ENCODE measurements at regions not wholly inside any gene's neighbourhood (a gene's known extent, or its start where the extent isn't known, plus 50 kb on each side); places are given as distances from the start of the nearest gene placed in this dataset.

DNA sequence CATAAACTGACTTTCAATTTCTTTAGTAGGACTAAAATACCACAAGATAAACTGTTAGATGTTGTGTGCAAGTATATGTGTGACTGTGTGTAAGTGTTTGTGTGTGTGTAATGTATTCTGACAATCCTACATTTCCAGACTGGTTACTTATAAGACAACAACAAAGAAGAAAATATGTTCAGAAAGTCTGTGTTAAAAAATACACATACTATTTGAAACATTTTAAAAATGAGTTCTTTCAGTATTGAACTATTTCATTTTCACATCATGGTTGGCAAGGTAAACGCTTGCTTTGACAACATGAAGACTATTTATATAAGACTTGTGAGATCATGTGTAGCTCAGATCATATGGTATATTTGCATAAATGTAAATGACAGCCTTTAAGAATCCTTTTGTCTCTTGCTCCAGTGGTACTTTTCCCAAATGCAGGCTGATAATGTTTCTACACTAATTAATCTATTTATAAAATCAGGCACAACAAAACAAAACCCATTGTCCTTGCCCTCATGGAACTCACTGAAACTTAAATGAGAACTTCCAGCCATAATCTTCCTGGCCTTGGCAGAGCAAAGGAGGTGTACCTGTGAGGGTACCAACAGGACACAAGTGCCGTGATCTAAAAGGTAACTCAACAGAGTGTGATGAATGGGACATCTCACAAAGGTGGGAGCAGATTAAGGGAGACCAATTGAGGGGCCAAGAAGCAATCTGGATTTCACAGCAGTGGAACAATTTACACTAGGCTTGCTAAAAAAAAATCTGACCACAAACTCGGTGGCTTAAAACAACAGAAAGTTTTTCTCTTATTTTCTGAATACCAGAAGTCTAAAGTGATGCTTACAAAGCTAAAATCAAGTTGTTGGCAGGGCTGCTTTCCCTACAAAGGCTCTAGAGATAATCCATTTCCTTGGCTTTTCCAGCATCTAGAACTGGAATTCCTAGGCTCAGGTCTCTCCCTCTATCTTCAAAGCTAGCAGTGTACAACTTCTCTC, 349.0 kb downstream of the TBC1D4 start:
- 59% methylated on average over 3 of the region's 3 CpGs for WGBS
- no peak for DNase-seq (ENCODE audit: low spot score)
- TF ChIP-seq, protein P1, sequence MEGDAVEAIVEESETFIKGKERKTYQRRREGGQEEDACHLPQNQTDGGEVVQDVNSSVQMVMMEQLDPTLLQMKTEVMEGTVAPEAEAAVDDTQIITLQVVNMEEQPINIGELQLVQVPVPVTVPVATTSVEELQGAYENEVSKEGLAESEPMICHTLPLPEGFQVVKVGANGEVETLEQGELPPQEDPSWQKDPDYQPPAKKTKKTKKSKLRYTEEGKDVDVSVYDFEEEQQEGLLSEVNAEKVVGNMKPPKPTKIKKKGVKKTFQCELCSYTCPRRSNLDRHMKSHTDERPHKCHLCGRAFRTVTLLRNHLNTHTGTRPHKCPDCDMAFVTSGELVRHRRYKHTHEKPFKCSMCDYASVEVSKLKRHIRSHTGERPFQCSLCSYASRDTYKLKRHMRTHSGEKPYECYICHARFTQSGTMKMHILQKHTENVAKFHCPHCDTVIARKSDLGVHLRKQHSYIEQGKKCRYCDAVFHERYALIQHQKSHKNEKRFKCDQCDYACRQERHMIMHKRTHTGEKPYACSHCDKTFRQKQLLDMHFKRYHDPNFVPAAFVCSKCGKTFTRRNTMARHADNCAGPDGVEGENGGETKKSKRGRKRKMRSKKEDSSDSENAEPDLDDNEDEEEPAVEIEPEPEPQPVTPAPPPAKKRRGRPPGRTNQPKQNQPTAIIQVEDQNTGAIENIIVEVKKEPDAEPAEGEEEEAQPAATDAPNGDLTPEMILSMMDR (IDR thresholded peaks at IDR 0.05): no peak
- TF ChIP-seq POLR2A (IDR thresholded peaks at IDR 0.05) (no peak), POLR2AphosphoS5 (IDR thresholded peaks at IDR 0.05) (no peak)
- no peaks in the 10 kb centered on the region for H3K4me1 ChIP-seq (replicated peaks)
- H3K9me3 ChIP-seq: no peaks in the 10 kb centered on the region
- intact Hi-C loops (cut with DNase I): no loop called here
- H3K27me3 ChIP-seq (replicated peaks; ENCODE audit: insufficient read depth): no peaks in the 10 kb centered on the region
- H3K4me3 ChIP-seq: no peak overlapping the region
- no peak overlapping the region for H3K27ac ChIP-seq
- H3K36me3 ChIP-seq: no peaks in the 10 kb centered on the region

DNA sequence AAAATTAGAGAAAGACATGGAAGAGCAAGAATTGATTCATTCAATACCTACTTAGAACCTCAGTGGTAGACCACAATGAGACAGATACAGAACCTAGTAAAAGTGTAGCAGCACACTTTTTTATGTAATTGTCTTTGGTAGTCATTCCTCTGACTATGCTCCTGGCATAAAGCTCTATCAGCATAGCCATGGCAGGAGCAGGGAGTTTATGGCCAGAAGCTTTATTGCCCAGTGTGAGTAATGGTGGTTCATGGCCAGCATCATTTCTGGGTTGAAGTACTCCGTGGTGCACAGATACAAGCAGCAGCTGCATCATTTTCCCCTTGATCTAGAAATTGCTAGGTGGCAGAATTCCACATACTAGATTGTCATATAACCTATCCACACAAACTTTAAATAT, 352.6 kb downstream of the TBC1D4 start:
- Histone ChIP-seq H3K36me3 (no peaks in the 10 kb centered on the region), H3K27ac (no peak overlapping the region), H3K27me3 (replicated peaks; ENCODE audit: insufficient read depth) (no peaks in the 10 kb centered on the region), H3K4me3 (no peak overlapping the region), H3K4me1 (replicated peaks) (no peaks in the 10 kb centered on the region), H3K9me3 (no peaks in the 10 kb centered on the region)
- TF ChIP-seq POLR2AphosphoS5 (IDR thresholded peaks at IDR 0.05) (no peak), POLR2A (IDR thresholded peaks at IDR 0.05) (no peak)
- 12% methylated on average over 1 of the region's 1 CpG for WGBS
- intact Hi-C loops (cut with DNase I): no loop called here
- DNase-seq (ENCODE audit: low spot score): no peak

DNA sequence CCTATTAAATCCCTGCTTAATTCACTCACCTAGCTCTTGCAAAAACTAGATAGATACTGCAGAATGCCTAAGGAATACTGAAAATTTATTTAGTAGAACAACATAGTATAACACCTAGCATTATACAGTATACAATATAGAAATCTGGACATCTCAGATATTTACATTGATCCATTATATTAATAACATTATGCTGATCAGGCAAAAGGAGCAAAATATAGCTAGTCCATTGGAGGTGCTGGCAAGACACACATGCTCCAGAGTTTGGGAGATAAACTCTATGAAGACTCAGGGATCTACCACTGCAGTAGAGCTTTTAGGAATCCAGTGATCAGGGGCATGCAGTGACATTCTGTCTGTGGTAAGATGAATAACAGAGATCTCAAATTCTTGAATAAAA, 357.6 kb downstream of the TBC1D4 start:
- intact Hi-C loops (cut with DNase I): no loop called here
- no peaks in the 10 kb centered on the region for H3K27me3 ChIP-seq (replicated peaks; ENCODE audit: insufficient read depth)
- H3K27ac ChIP-seq: no peak overlapping the region
- no peaks in the 10 kb centered on the region for H3K9me3 ChIP-seq
- H3K4me3 ChIP-seq: no peak overlapping the region
- DNase-seq (ENCODE audit: low spot score): no peak
- TF ChIP-seq, protein P1 (IDR thresholded peaks at IDR 0.05): no peak
- H3K4me1 ChIP-seq (replicated peaks): no peaks in the 10 kb centered on the region
- H3K36me3 ChIP-seq: no peaks in the 10 kb centered on the region

DNA sequence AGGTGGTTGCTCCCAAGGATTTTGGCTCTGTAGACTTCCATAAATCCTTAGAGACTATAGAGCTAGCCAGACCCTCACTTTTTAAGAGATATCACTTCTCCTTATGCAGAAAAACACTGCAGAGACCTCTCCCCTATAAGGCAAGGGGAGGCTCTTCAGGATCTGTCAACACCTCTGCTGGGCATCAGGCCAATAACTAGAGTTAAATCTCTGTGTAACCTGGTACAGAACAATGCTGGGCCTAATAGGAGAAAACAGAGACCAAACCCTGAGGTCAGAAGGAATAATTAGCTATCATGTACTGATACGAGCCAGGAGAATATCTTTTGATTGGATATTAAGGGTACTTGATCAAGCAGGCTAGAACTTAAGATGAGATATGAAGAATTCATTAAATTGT, 358.5 kb downstream of the TBC1D4 start:
- intact Hi-C loops (cut with DNase I): no loop called here
- Histone ChIP-seq H3K27me3 (replicated peaks; ENCODE audit: insufficient read depth) (no peaks in the 10 kb centered on the region), H3K9me3 (no peaks in the 10 kb centered on the region), H3K4me3 (no peak overlapping the region), H3K27ac (no peak overlapping the region), H3K36me3 (no peaks in the 10 kb centered on the region), H3K4me1 (replicated peaks) (no peaks in the 10 kb centered on the region)
- WGBS: 89% methylated on average over 1 of the region's 1 CpG
- no peak for DNase-seq (ENCODE audit: low spot score)
- TF ChIP-seq POLR2AphosphoS5 (IDR thresholded peaks at IDR 0.05) (no peak), POLR2A (IDR thresholded peaks at IDR 0.05) (no peak)
- TF ChIP-seq, protein P1 (IDR thresholded peaks at IDR 0.05): no peak

DNA sequence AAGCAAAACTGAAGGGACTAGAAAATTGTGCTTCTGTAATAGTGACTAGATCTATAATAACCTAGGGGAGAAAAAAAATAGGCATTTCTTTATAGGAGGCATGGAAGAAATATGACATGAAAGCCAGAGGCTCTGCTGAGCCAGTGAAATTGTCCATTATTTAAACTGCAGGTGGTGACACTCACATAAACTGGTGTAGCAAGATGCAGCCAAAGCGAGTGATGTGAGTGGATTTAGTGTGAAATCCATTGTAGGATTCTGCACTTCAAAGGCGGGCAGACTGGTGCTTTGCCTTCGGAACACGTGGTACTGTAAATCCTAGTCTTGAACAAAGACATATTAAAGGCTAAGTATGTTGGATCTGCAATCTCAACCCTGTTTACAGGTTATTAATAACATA, 361.9 kb downstream of the TBC1D4 start:
- H3K27ac ChIP-seq: no peak overlapping the region
- WGBS: 53% methylated on average over 4 of the region's 4 CpGs
- intact Hi-C loops (cut with DNase I): no loop called here

More for the DNA sequence above, 361.9 kb downstream of the TBC1D4 start:
- Histone ChIP-seq H3K4me1 (replicated peaks) (no peaks in the 10 kb centered on the region), H3K9me3 (no peaks in the 10 kb centered on the region), H3K27me3 (replicated peaks; ENCODE audit: insufficient read depth) (no peaks in the 10 kb centered on the region), H3K4me3 (no peak overlapping the region), H3K36me3 (no peaks in the 10 kb centered on the region)
- TF ChIP-seq POLR2AphosphoS5 (IDR thresholded peaks at IDR 0.05) (no peak), POLR2A (IDR thresholded peaks at IDR 0.05) (no peak)
- TF ChIP-seq, protein P1 (IDR thresholded peaks at IDR 0.05): no peak
- DNase-seq (ENCODE audit: low spot score): no peak
